ENCODE measurements at regions not wholly inside any gene's neighbourhood (a gene's known extent, or its start where the extent isn't known, plus 50 kb on each side); places are given as distances from the start of the nearest gene placed in this dataset.

DNA sequence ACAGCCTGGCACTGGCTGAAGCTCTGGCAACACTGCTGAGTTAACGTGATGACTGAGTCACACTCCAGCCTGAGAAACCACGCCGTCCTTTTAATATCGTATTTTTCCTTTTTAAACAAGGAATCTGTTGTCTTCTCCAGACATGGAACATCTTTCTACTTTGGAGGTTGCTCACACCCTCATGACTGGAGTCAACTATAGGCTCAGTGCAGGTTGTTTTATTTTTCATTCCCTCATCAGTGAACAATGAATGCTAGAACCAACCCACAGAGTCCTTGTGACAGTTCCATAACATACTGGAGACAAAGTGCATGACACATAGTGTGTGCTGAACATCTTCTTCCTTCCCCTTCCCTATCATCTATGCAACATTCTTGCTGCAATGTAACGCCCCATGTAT is 76.8 kb upstream of the CPEB2 start:
- no peak for DNase-seq (ENCODE audit: low read depth)

DNA sequence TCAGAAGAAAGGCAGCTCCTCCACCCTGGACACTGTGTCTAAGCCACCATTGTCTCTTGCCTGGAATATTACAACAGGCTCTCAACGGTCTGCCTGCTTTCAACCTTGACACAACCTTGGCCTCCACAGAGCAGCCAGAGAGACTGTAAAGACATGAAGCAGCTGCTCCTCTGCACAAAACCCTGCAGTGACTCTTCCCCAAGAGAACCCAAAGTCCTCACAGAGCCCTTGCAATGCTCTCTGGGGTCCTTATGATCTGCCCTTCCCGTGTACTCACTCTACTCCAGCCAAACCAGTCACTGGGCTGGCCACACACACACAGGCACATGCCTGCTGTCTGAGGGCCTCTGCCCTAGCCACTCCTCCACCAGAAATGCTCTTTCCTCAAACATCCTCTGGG is 75.9 kb upstream of the CPEB2 start:
- DNase-seq (ENCODE audit: low read depth), result no peak

DNA sequence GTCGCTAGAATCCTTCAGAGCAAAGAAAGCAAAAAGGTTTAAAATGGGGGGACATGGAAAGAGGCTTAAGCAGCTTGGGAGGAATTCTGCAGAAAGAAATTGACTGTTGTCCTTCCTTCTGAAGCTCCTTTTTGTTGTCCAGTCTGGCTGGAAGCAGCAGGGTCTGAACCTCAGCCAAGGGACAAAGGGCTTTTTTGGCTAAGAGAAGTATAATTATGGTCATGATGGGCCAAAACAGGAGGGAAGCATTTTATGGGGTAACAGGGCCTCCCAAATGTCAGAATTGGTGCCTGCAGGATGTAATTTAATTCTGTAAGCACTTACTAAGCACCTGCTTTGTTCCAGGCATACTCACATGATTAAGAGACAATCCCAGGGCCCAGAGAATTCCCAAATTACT is 74.2 kb upstream of the CPEB2 start:
- DNase-seq (ENCODE audit: low read depth), result no peak

DNA sequence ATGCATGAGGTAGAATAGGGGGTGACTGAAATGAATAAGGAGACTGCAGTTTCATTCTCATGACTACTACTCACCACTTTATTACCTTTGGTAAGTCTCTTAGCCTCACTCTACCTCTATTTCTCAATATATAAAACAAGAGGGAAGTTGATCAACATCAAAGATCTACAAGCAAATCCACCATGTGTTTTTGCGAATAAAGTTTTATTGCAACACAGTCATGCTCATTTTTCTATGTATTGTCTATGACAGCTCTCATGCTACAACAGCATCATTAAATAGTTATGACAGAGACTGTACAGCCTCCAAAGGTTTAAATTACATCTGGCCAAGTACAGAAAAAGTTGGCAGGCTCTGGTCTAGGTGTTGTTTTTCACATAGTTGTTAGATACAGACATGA is 72.6 kb upstream of the CPEB2 start:
- DNase-seq (ENCODE audit: low read depth), result no peak

DNA sequence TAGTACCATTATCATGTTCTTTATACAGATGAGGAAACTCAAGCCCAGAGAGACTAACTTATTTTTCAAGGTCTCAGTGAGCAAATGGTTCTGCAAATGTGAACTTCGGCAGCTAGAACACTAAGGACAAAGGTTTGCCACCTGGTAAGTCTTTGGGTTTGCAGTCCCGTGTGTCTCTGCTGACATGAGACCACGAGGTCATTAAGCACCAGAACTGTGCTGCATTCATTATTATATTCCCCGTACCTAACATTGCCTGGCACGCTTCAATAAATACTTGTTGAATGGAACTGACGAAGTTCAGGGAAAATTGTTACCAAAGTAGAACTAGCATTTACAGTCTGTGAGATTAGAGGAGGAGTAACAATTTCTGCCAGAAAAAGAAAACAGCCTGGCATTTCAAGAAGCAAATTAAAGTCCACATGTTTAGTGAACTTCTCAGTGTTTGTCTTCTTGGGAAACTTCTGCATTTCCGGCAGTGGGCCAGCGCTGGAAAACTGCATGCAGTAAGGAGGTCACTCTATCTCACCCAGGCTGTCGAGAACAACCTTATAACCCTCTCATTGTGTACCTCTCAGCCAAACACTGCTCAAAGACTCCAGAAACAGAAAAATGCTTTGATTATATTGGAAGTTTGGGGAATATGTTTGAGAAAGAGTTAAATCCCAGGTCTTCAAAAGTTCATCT is 67.4 kb upstream of the CPEB2 start:
- DNase-seq (ENCODE audit: low read depth), result no peak

DNA sequence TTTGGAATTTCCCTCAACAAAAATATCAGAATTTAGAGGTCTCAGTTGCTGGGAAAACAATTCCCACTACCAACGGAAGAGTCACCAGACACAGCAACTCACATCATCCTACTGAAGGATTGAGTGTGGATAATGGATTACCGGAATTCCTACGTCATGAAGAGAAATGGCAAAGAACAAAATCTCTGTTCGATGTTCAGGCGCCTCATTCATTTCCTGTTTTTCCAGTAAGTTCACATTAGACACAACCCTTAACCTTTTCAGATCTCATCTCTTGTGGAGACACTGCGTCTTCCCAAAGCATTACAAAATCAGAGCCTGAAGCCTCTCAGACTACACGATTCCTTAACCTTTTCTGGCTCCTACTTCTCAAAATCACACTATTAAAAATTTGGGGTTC is 58.5 kb upstream of the CPEB2 start:
- DNase-seq (ENCODE audit: low read depth), result no peak

DNA sequence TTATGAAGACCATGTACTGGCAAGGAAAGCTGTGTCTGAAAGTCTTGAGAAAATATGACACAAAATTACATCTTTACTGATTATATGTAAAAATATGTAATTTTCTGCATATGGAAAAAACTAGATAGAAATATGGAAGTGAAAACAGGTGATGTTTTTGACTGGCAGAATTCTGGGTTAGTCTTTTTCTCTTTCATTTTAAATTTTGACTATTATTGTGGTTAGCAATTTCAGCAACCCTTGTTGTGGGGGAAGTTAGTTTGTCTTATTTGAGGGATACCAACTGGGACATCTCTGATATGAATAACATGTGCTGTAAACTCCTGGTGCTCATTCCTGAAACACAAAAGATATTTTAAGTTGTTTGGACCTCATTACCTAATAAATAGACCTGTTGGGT is 49.9 kb upstream of the CPEB2 start:
- DNase-seq (ENCODE audit: low read depth), result no peak
